GM21390 (cell line): ENCODE measurements at regions not wholly inside any gene's neighbourhood (a gene's known extent, or its start where the extent isn't known, plus 50 kb on each side); places are given as distances from the start of the nearest gene placed in this dataset.

Experiments
- ATAC-seq: cut with Tn5 transposase; IDR thresholded peaks from one replicate; pipeline ENCODE4 v1.9.1; 2021; ENCODE audit not compliant: unreplicated experiment

- ATAC-seq = no peak
Observed at GRCh38 chr14:53810221-53810620, 146.4 kb downstream of the BMP4 start.

- no peak for ATAC-seq
Observed at GRCh38 chr14:53808042-53808441, 148.6 kb downstream of the BMP4 start.

GRCh38 chr14:53807542-53807941, 149.1 kb downstream of the BMP4 start:
- ATAC-seq = no peak

GRCh38 chr14:53807108-53807507, 149.5 kb downstream of the BMP4 start:
- ATAC-seq = no peak

- no peak for ATAC-seq
Observed at GRCh38 chr14:53796734-53797133, 159.9 kb downstream of the BMP4 start.

GRCh38 chr14:53793790-53794505, 162.7 kb downstream of the BMP4 start:
- ATAC-seq = no peak

- ATAC-seq = no peak
Observed at GRCh38 chr14:53792909-53793308, 163.7 kb downstream of the BMP4 start.

- no peak for ATAC-seq
Observed at GRCh38 chr14:53790731-53791500, 165.7 kb downstream of the BMP4 start.

- ATAC-seq = no peak
Observed at GRCh38 chr14:53788566-53788965, 168.1 kb downstream of the BMP4 start.

- no peak for ATAC-seq
Observed at GRCh38 chr14:53786045-53786444, 170.6 kb downstream of the BMP4 start.

- no peak for ATAC-seq
Observed at GRCh38 chr14:53784688-53785087, 171.9 kb downstream of the BMP4 start.

GRCh38 chr14:53783256-53783655, 173.4 kb downstream of the BMP4 start:
- no peak for ATAC-seq

- ATAC-seq = no peak
Observed at GRCh38 chr14:53780051-53780555, 176.5 kb downstream of the BMP4 start.

GRCh38 chr14:53779301-53779700, 177.3 kb downstream of the BMP4 start:
- ATAC-seq = no peak

GRCh38 chr14:53778263-53778662, 178.4 kb downstream of the BMP4 start:
- no peak for ATAC-seq

- no peak for ATAC-seq
Observed at GRCh38 chr14:53772936-53773335, 183.7 kb downstream of the BMP4 start.

- ATAC-seq = no peak
Observed at GRCh38 chr14:53767566-53767965, 189.1 kb downstream of the BMP4 start.

GRCh38 chr14:53766601-53767000, 190.0 kb downstream of the BMP4 start:
- no peak for ATAC-seq

GRCh38 chr14:53766106-53766505, 190.5 kb downstream of the BMP4 start:
- no peak for ATAC-seq

GRCh38 chr14:53764846-53765245, 191.8 kb downstream of the BMP4 start:
- ATAC-seq = no peak

GRCh38 chr14:53758141-53758540, 198.5 kb downstream of the BMP4 start:
- ATAC-seq = no peak

- no peak for ATAC-seq
Observed at GRCh38 chr14:53757732-53758131, 198.9 kb downstream of the BMP4 start.
